SKM-1 treated with dmso at 0.1 percent for 144 hours (cell line): ENCODE measurements at regions not wholly inside any gene's neighbourhood (a gene's known extent, or its start where the extent isn't known, plus 50 kb on each side); places are given as distances from the start of the nearest gene placed in this dataset.

Experiments
- DNase-seq: peaks from one replicate; lab custom pipeline; 2025; ENCODE audit not compliant: unreplicated experiment; lab: John Stamatoyannopoulos, UW

GRCh38 chr1:29454616-29455380 is 218.5 kb downstream of the PTPRU start:
- no peak for DNase-seq

- DNase-seq: peak; percentile 68
These were observed 217.3 kb downstream of the PTPRU start for GRCh38 chr1:29453502-29454240.

- DNase-seq: no peak
These were observed 216.3 kb downstream of the PTPRU start for GRCh38 chr1:29452463-29453230.

- DNase-seq: no peak
These were observed 215.1 kb downstream of the PTPRU start for GRCh38 chr1:29451368-29451892.

GRCh38 chr1:29450591-29450990 is 214.3 kb downstream of the PTPRU start:
- no peak for DNase-seq

GRCh38 chr1:29448456-29449235 is 212.3 kb downstream of the PTPRU start:
- no peak for DNase-seq

GRCh38 chr1:29447368-29447767 is 211.0 kb downstream of the PTPRU start:
- no peak for DNase-seq

GRCh38 chr1:29444782-29445729 is 208.7 kb downstream of the PTPRU start:
- no peak for DNase-seq

- DNase-seq: no peak
These were observed 207.9 kb downstream of the PTPRU start for GRCh38 chr1:29444081-29444715.

- DNase-seq: no peak
These were observed 205.8 kb downstream of the PTPRU start for GRCh38 chr1:29441916-29442668.

- DNase-seq: no peak
These were observed 203.3 kb downstream of the PTPRU start for GRCh38 chr1:29439615-29440014.

GRCh38 chr1:29438991-29439390 is 202.7 kb downstream of the PTPRU start:
- DNase-seq: no peak

- no peak for DNase-seq
These were observed 201.6 kb downstream of the PTPRU start for GRCh38 chr1:29437946-29438345.

GRCh38 chr1:29436181-29436785 is 200.0 kb downstream of the PTPRU start:
- no peak for DNase-seq

GRCh38 chr1:29433830-29434229 is 197.5 kb downstream of the PTPRU start:
- DNase-seq: no peak

- no peak for DNase-seq
These were observed 194.8 kb downstream of the PTPRU start for GRCh38 chr1:29431138-29431537.

- DNase-seq: no peak
These were observed 193.3 kb downstream of the PTPRU start for GRCh38 chr1:29429656-29430055.

- DNase-seq: no peak
These were observed 192.7 kb downstream of the PTPRU start for GRCh38 chr1:29428997-29429396.
